Right cardiac atrium (tissue), 5 donors: ENCODE measurements at regions not wholly inside any gene's neighbourhood (a gene's known extent, or its start where the extent isn't known, plus 50 kb on each side); places are given as distances from the start of the nearest gene placed in this dataset.
A peak's percentile ranks its signal among the peaks of the same experiment; 100 is the strongest.

Experiments used
- ATAC-seq, 2 donors: fragments of 200-7000 bp; cut with Tn5 transposase; one replicate each; pipeline versions ENCODE4 v1.8.0 to v1.9.1; 2020; ENCODE audit warnings: moderate library complexity in 2 of 2, mild to moderate bottlenecking in 1 of 2
- DNase-seq, 3 donors: peaks; one replicate each; pipeline ENCODE4 v3.0.0-alpha.2; 2020
- H3K27ac ChIP-seq: one replicate; pipeline ENCODE4 v1.5.1; 2013; ENCODE audit warnings: mild to moderate bottlenecking, low read length, control low read depth, moderate library complexity
- H3K27me3 ChIP-seq: one replicate; pipeline ENCODE4 v1.6.1; 2013; ENCODE audit not compliant: control insufficient read depth, insufficient read depth
- H3K4me1 ChIP-seq: one replicate; pipeline ENCODE4 v1.6.1; 2013; ENCODE audit warnings: low read length; ENCODE audit not compliant: control insufficient read depth, insufficient read depth
- H3K4me3 ChIP-seq: one replicate; pipeline ENCODE4 v1.5.1; 2013; ENCODE audit warnings: low read length, control low read depth
- H3K9me3 ChIP-seq: one replicate; pipeline ENCODE4 v1.6.1; 2013; ENCODE audit warnings: low read length; ENCODE audit not compliant: control insufficient read depth
- WGBS: extraction: QIAGEN DNeasy Blood & Tissue Kit; methylation state at CpG from one replicate; pipeline ENCODE4 v1.1.7; 2013; 5-methylcytosine and 5-hydroxymethylcytosine counted together
- intact Hi-C, 4 donors: fragments of 100-400 bp; cut with DNase I; formaldehyde crosslinking; loops; one replicate each; pipeline versions ENCODE4 v1.11.0 to v1.14.0; 2022 to 2023
- donor health status: healthy with polysubstance abuse.
- donor health status: DM: no; HTN: yes; CAD: no.
- donor health status: DM: no; HTN: no; CAD: no.
- donor health status: DM: no; HTN: yes; CAD: no; lungs with severe emphysema.
- donor health status: DM: yes; HTN: yes; CAD: no.

GRCh38 chr5:155466851-155467250 is 453.3 kb downstream of the KIF4B start:
- WGBS, result 48% methylated on average over 5 of the region's 5 CpGs

DNA sequence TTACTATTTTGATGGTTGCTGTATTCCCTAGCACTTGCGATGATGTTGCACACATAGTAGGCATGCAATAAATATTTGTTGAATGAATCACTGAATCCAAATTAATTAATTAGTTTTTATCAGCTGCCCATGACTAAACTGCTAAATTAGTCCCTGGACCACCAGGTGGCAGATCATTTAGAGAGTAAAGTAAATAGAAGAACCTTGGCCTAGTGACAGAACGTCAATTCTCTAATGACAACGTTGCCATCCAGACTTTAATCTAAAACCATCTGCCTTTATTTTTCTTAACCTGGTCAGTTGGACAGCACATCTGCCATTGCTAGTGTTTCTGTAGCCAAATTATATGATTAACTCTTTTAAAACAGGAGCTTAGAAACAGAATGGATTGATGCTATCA is 457.5 kb downstream of the KIF4B start:
- intact Hi-C loops, result loop anchor here in 1 of 4 donors (10.0 kb wide), 1 partner anchor 276 kb away; no protein-coding TSS in a partner anchor
- Histone ChIP-seq H3K27me3 (no peaks in the 10 kb centered on the region), H3K9me3 (no peaks in the 10 kb centered on the region)

More at GRCh38 chr5:155466851-155467250, 453.3 kb downstream of the KIF4B start:
- H3K27ac ChIP-seq, result no peak overlapping the region
- intact Hi-C loops, result no loop called here
- H3K4me3 ChIP-seq, result no peak overlapping the region
- DNase-seq, result no peak
- ATAC-seq, result no peak
- H3K4me1 ChIP-seq, result no peaks in the 10 kb centered on the region
- no peaks in the 10 kb centered on the region for H3K27me3 ChIP-seq
- no peaks in the 10 kb centered on the region for H3K9me3 ChIP-seq

GRCh38 chr5:155472780-155473179 is 459.2 kb downstream of the KIF4B start:
- intact Hi-C loops, result loop anchor here in 1 of 4 donors (10.0 kb wide), 1 partner anchor 278 kb away; no protein-coding TSS in a partner anchor

More for the DNA sequence above, 457.5 kb downstream of the KIF4B start:
- 76% methylated on average over 3 of the region's 3 CpGs for WGBS
- Histone ChIP-seq H3K4me1 (no peaks in the 10 kb centered on the region), H3K4me3 (no peak overlapping the region), H3K27ac (no peak overlapping the region)
- DNase-seq (no peak), ATAC-seq (no peak)

DNA sequence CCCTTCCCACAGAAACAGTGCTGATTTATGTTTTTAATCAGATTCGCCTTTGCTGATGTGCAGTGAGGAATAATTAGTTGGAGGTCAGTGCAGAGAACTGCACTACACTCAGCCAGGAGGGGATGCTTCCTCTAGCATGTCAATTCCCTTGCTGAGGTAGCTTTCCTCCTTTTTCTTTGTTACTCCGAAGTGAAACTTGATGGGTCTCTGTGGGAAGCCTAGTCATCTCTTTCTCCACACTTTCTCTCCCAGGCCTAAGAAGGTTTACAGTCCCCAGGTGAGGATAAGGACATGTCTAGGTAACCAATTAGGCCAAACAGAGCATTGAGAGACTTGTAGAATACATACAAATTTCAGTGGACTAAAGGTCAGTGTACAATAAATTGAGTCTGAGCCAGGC is 461.8 kb downstream of the KIF4B start:
- no peaks in the 10 kb centered on the region for H3K4me1 ChIP-seq
- H3K27ac ChIP-seq, result no peak overlapping the region
- no peaks in the 10 kb centered on the region for H3K9me3 ChIP-seq
- no peak overlapping the region for H3K4me3 ChIP-seq
- ATAC-seq, result no peak
- intact Hi-C loops, result loop anchor here in 1 of 4 donors (10.0 kb wide), 1 partner anchor 281 kb away; no protein-coding TSS in a partner anchor
- WGBS, result 61% methylated on average over 2 of the region's 2 CpGs
- no peaks in the 10 kb centered on the region for H3K27me3 ChIP-seq
- DNase-seq, result no peak

More at GRCh38 chr5:155472780-155473179, 459.2 kb downstream of the KIF4B start:
- 27% methylated on average over 2 of the region's 2 CpGs for WGBS
- Histone ChIP-seq H3K4me3 (no peak overlapping the region), H3K9me3 (no peaks in the 10 kb centered on the region), H3K27ac (no peak overlapping the region), H3K27me3 (no peaks in the 10 kb centered on the region), H3K4me1 (no peaks in the 10 kb centered on the region)
- ATAC-seq (no peak), DNase-seq (no peak)

- ATAC-seq (peak; percentile 96), DNase-seq (peak in 2 of 3 donors; percentile 8 to 37)
- intact Hi-C loops, result no loop called here
- H3K27me3 ChIP-seq, result no peaks in the 10 kb centered on the region
- H3K27ac ChIP-seq, result peak overlapping the region; percentile 56
- no peaks in the 10 kb centered on the region for H3K4me1 ChIP-seq
- no peak overlapping the region for H3K4me3 ChIP-seq
- no peaks in the 10 kb centered on the region for H3K9me3 ChIP-seq
- 22% methylated on average over 2 of the region's 2 CpGs for WGBS
Measured at GRCh38 chr5:155480731-155481131, 467.2 kb downstream of the KIF4B start.

DNA sequence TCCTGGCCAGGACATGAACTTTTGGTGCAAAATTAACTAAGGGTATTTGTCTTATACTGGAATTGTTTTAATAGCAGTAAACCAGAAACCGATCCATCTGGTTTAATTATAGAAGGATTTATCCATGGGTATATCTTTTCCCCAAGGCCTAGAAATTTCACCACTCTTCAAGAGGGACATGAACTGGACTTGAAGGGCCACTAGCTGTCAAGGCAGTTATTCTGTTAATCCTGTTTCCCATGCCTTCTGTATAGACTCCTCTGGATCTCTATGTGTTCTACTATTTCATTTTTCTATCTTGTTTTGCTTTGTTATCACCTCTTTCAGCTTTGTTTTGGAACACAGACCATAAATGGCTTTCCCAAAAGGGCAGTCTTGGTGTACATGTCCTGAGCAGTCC is 467.6 kb downstream of the KIF4B start:
- ATAC-seq, result peak; percentile 17 to 38
- no peak overlapping the region for H3K4me3 ChIP-seq
- WGBS, result 28% methylated on average over 1 of the region's 1 CpG
- DNase-seq, result no peak
- peak overlapping the region; percentile 56 for H3K27ac ChIP-seq
- no peaks in the 10 kb centered on the region for H3K27me3 ChIP-seq
- H3K4me1 ChIP-seq, result no peaks in the 10 kb centered on the region
- intact Hi-C loops, result no loop called here
- H3K9me3 ChIP-seq, result no peaks in the 10 kb centered on the region

DNA sequence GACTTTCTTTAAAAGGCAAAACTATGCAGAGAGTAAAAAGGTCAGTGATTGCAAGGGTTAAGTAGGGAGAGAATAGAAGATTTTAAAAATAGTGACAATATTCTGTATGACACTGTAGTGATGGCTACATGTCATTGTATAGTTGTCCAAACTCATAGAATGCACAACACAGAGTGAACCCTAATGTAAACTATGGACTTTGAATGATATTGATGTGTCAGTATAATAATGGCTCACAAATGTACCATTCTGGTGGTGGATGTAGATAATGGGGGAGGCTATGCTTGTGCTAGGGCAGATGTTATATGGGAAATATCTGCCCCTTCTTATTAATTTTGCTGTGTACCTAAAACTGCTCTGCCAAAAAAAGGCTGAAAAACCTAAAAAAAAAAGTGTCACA is 468.9 kb downstream of the KIF4B start:
- H3K27ac ChIP-seq, result no peak overlapping the region
- H3K4me3 ChIP-seq, result no peak overlapping the region
- intact Hi-C loops, result no loop called here
- DNase-seq, result no peak
- no peak for ATAC-seq
- no peaks in the 10 kb centered on the region for H3K27me3 ChIP-seq
- H3K4me1 ChIP-seq, result no peaks in the 10 kb centered on the region
- no peaks in the 10 kb centered on the region for H3K9me3 ChIP-seq

GRCh38 chr5:155485386-155485785 is 471.8 kb downstream of the KIF4B start:
- intact Hi-C loops, result no loop called here
- no peak for ATAC-seq
- 30% methylated on average over 2 of the region's 2 CpGs for WGBS

DNA sequence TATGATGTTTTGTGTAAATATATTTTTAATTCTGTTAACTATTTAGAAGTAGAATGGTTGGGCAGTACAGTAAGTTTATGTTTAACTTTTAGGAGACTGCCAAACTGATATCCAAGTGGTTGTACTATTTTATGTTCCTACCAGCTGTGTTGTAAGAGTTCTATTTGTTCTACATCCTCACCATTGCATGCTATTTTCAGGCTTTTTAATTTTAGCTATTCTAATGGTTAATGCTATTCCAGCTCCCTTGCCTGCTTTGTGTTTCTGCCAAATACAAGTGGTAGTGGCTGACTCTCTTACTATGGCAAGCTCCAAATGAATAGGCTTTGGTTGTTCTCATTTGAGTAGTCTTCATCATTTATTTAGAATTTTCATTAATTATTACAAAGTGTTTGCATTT is 476.4 kb downstream of the KIF4B start:
- intact Hi-C loops, result no loop called here
- Histone ChIP-seq H3K27me3 (no peaks in the 10 kb centered on the region), H3K4me3 (no peak overlapping the region), H3K27ac (no peak overlapping the region), H3K9me3 (no peaks in the 10 kb centered on the region), H3K4me1 (no peaks in the 10 kb centered on the region)
- no peak for DNase-seq
- peak; percentile 67 to 79 for ATAC-seq

More at GRCh38 chr5:155485386-155485785, 471.8 kb downstream of the KIF4B start:
- H3K4me1 ChIP-seq, result no peaks in the 10 kb centered on the region
- no peaks in the 10 kb centered on the region for H3K27me3 ChIP-seq
- H3K4me3 ChIP-seq, result no peak overlapping the region
- no peaks in the 10 kb centered on the region for H3K9me3 ChIP-seq
- no peak for DNase-seq
- no peak overlapping the region for H3K27ac ChIP-seq

DNA sequence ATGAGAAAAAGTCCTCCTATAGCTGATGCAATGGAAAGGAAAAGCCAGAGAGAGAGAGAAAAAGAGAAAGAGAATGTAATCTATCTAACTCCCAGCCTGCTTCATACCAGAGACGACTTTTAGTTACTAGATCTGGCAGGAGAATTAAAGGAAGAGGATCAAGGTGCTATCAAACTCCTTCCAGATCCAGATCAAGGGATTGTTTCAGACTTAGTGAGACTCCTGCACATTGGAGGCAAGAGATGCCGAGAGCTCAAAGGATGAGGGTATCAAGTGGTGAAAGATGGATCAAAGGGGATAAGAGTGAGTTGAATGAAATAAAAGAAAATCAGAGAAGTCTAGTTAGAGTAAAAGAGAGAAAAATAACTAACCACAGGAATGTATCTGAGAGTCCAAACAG is 478.6 kb downstream of the KIF4B start:
- DNase-seq (no peak), ATAC-seq (no peak)
- Histone ChIP-seq H3K4me3 (no peak overlapping the region), H3K4me1 (no peaks in the 10 kb centered on the region), H3K27me3 (no peaks in the 10 kb centered on the region), H3K9me3 (no peaks in the 10 kb centered on the region), H3K27ac (no peak overlapping the region)
- WGBS, result 63% methylated on average over 2 of the region's 2 CpGs
- intact Hi-C loops, result no loop called here

DNA sequence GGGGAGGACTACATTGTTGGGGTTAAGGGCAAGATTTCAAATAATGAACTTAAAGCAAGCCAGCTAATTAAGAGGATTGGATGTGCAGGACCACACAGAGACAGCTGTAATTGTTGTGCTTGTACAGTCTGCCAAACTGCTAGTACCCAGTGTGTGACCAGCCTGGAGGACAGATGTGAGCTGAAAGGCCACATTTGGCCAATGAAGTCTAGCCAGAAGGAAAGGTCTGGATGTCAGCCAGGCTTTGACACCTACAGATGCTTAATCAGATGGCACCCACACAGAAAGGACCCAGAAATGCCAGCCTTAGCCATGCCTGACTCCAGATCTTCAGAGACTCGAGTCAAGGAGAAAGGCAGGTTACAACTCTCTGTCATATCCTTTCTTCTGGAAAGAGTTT is 491.1 kb downstream of the KIF4B start:
- 64% methylated on average over 1 of the region's 1 CpG for WGBS
- ATAC-seq, result no peak

GRCh38 chr5:155507363-155507762 is 493.8 kb downstream of the KIF4B start:
- Histone ChIP-seq H3K4me3 (no peak overlapping the region), H3K27me3 (no peaks in the 10 kb centered on the region), H3K4me1 (peaks cover 2% of the 10 kb centered on the region), H3K9me3 (no peaks in the 10 kb centered on the region), H3K27ac (no peak overlapping the region)
- intact Hi-C loops, result no loop called here
- no peak for DNase-seq
- no peak for ATAC-seq

More for the DNA sequence above, 491.1 kb downstream of the KIF4B start:
- no peak overlapping the region for H3K27ac ChIP-seq
- H3K27me3 ChIP-seq, result no peaks in the 10 kb centered on the region
- no peaks in the 10 kb centered on the region for H3K9me3 ChIP-seq
- no peak overlapping the region for H3K4me3 ChIP-seq
- DNase-seq, result peak in 1 of 3 donors; percentile 15
- intact Hi-C loops, result no loop called here
- peaks cover 2% of the 10 kb centered on the region for H3K4me1 ChIP-seq
